H1 (cell line): ENCODE measurements at regions not wholly inside any gene's neighbourhood (a gene's known extent, or its start where the extent isn't known, plus 50 kb on each side); places are given as distances from the start of the nearest gene placed in this dataset.

Experiments
- CTCF ChIA-PET: fragments of 300-600 bp; sonication (Branson Sonifier 250); formaldehyde crosslinking; loops from one replicate; lab custom pipeline; 2021; ENCODE audit not compliant: partially characterized antibody; lab: Charles Lee
- POLR2A ChIA-PET: fragments of 300-600 bp; sonication (Branson Sonifier 250); formaldehyde crosslinking; loops from one replicate; lab custom pipeline; 2021; ENCODE audit warnings: inconsistent platforms; ENCODE audit not compliant: partially characterized antibody; lab: Charles Lee
- DNase-seq, 2 experiments: peaks; one replicate each; pipeline versions ENCODE4 v3.0.0 to v3.0.0-alpha.2; 2010 to 2022; ENCODE audit warnings: low spot score in 2 of 2, low read depth in 1 of 2, mixed read lengths in 1 of 2
- FAIRE-seq: peaks from 2 replicates; lab custom pipeline; 2011; peaks lifted over from hg19 to GRCh38; lab: Jason Lieb, UNC
- H2AFZ ChIP-seq: 2 replicates; pipeline ENCODE4 v1.8.1; 2012; ENCODE audit warnings: low read length, inconsistent platforms
- H2AK5ac ChIP-seq: 2 replicates; pipeline ENCODE4 v1.6.1; 2013; ENCODE audit warnings: low read depth, low read length
- H2BK120ac ChIP-seq: replicated peaks from 2 replicates; pipeline ENCODE3; 2013; ENCODE audit warnings: low read depth, low read length, inconsistent platforms
- H2BK12ac ChIP-seq: 2 replicates; pipeline ENCODE4 v1.6.1; 2013; ENCODE audit warnings: low read depth, low read length
- H2BK15ac ChIP-seq: 2 replicates; pipeline ENCODE4 v1.6.1; 2013; ENCODE audit warnings: low read length
- H2BK20ac ChIP-seq: 2 replicates; pipeline ENCODE4 v1.6.1; 2013; ENCODE audit warnings: low read length
- H2BK5ac ChIP-seq: 2 replicates; pipeline ENCODE4 v1.6.1; 2013; ENCODE audit warnings: low read depth, low read length
- H3K14ac ChIP-seq: 2 replicates; pipeline ENCODE4 v1.6.1; 2013; ENCODE audit warnings: inconsistent platforms; ENCODE audit not compliant: insufficient read length
- H3K18ac ChIP-seq: 2 replicates; pipeline ENCODE4 v1.6.1; 2013; ENCODE audit warnings: low read length; ENCODE audit errors: extremely low read depth
- H3K23ac ChIP-seq: 2 replicates; pipeline ENCODE4 v1.6.1; 2013; ENCODE audit warnings: inconsistent platforms; ENCODE audit not compliant: insufficient read length
- H3K23me2 ChIP-seq: 2 replicates; pipeline ENCODE4 v1.6.1; 2013; ENCODE audit warnings: low read depth, low read length
- H3K27ac ChIP-seq: 2 replicates; pipeline ENCODE4 v1.6.1; 2011; ENCODE audit warnings: low read depth, low read length, inconsistent platforms
- H3K27me3 ChIP-seq, 4 experiments: replicated peaks in 1 of 4; 1 replicate in 1 of 4; 2 replicates in 3 of 4; pipeline versions ENCODE4 v1.6.1 to v1.8.1; 2011 to 2013; ENCODE audit warnings: low read length in 3 of 4, mild to moderate bottlenecking in 3 of 4, inconsistent platforms in 2 of 4, mixed read lengths in 2 of 4, moderate library complexity in 1 of 4; ENCODE audit not compliant: control insufficient read depth in 3 of 4, insufficient read depth in 3 of 4; ENCODE audit errors: extremely low read depth in 1 of 4
- H3K36me3 ChIP-seq, 4 experiments: 2 replicates each; pipeline versions ENCODE4 v1.6.1 to v1.8.1; 2011 to 2013; ENCODE audit warnings: mild to moderate bottlenecking in 4 of 4, low read length in 3 of 4, moderate library complexity in 2 of 4, control low read depth in 1 of 4, inconsistent platforms in 1 of 4; ENCODE audit not compliant: insufficient read depth in 4 of 4, control insufficient read depth in 2 of 4
- H3K4ac ChIP-seq: replicated peaks from 2 replicates; pipeline ENCODE3; 2013; ENCODE audit warnings: low read length, low read depth, mixed read lengths, inconsistent platforms; ENCODE audit not compliant: insufficient read length
- H3K4me1 ChIP-seq, 4 experiments: replicated peaks in 1 of 4; 1 replicate in 1 of 4; 2 replicates in 3 of 4; pipeline versions ENCODE4 v1.6.1 to v1.8.1; 2011 to 2013; ENCODE audit warnings: low read length in 3 of 4, inconsistent platforms in 2 of 4, mixed read lengths in 1 of 4; ENCODE audit not compliant: insufficient read depth in 4 of 4, control insufficient read depth in 3 of 4
- H3K4me2 ChIP-seq, 2 experiments: 2 replicates each; pipeline versions ENCODE4 v1.6.1 to v1.8.1; 2011 to 2013; ENCODE audit warnings: low read depth in 2 of 2, low read length in 2 of 2, control low read depth in 1 of 2, inconsistent platforms in 1 of 2, mild to moderate bottlenecking in 1 of 2; ENCODE audit not compliant: insufficient read depth in 1 of 2
- H3K4me3 ChIP-seq, 4 experiments: fragments of 200-600, 300-600 bp in 1 of 4; sonication (generic), shearing (Covaris generic), sonication (Bioruptor Twin) in 1 of 4; 2 replicates each; pipeline versions ENCODE4 v1.5.1 to v1.8.1; 2011 to 2016; ENCODE audit warnings: low read length in 4 of 4, low read depth in 3 of 4, control low read depth in 2 of 4, inconsistent platforms in 2 of 4, mild to moderate bottlenecking in 2 of 4, mixed read lengths in 1 of 4, moderate library complexity in 1 of 4; ENCODE audit not compliant: insufficient read depth in 2 of 4; ENCODE audit errors: extremely low read depth in 1 of 4
- H3K56ac ChIP-seq: replicated peaks from 2 replicates; pipeline ENCODE3; 2013; ENCODE audit warnings: low read depth, mild to moderate bottlenecking, mixed read lengths, low read length, inconsistent platforms; ENCODE audit not compliant: insufficient read length
- H3K79me1 ChIP-seq: 2 replicates; pipeline ENCODE4 v1.6.1; 2013; ENCODE audit warnings: low read depth, low read length, control low read depth
- H3K79me2 ChIP-seq, 2 experiments: 2 replicates each; pipeline versions ENCODE4 v1.6.1 to v1.8.1; 2012 to 2013; ENCODE audit warnings: low read length in 2 of 2, mild to moderate bottlenecking in 2 of 2, inconsistent platforms in 1 of 2; ENCODE audit not compliant: insufficient read depth in 2 of 2, control insufficient read depth in 1 of 2
- H3K9ac ChIP-seq, 4 experiments: replicated peaks in 1 of 4; 1 replicate in 1 of 4; 2 replicates in 3 of 4; pipeline versions ENCODE4 v1.6.1 to v1.8.1; 2011 to 2013; ENCODE audit warnings: low read depth in 3 of 4, low read length in 3 of 4, control low read depth in 2 of 4, mild to moderate bottlenecking in 2 of 4, moderate library complexity in 2 of 4, inconsistent platforms in 1 of 4; ENCODE audit errors: extremely low read depth in 1 of 4
- H3K9me3 ChIP-seq, 2 experiments: 2 replicates each; pipeline versions ENCODE4 v1.6.1 to v1.8.1; 2012 to 2013; ENCODE audit warnings: mild to moderate bottlenecking in 2 of 2, moderate library complexity in 2 of 2, control low read depth in 1 of 2, inconsistent platforms in 1 of 2, low read depth in 1 of 2, low read length in 1 of 2, mixed read lengths in 1 of 2; ENCODE audit not compliant: insufficient read depth in 2 of 2
- H4K20me1 ChIP-seq, 2 experiments: replicated peaks in 1 of 2; 2 replicates each; pipeline versions ENCODE3 to v1.8.1; 2011 to 2013; ENCODE audit warnings: inconsistent platforms in 2 of 2, low read length in 2 of 2, mild to moderate bottlenecking in 1 of 2; ENCODE audit not compliant: insufficient read depth in 2 of 2, control insufficient read depth in 1 of 2
- H4K5ac ChIP-seq: 2 replicates; pipeline ENCODE4 v1.6.1; 2013; ENCODE audit warnings: low read length, low read depth, mixed read lengths, inconsistent platforms; ENCODE audit not compliant: insufficient read length
- H4K8ac ChIP-seq: 2 replicates; pipeline ENCODE4 v1.8.0; 2013; ENCODE audit warnings: mild to moderate bottlenecking, moderate library complexity, low read length, inconsistent platforms; ENCODE audit not compliant: insufficient read depth; ENCODE audit errors: extremely low read depth
- H4K91ac ChIP-seq: replicated peaks from 2 replicates; pipeline ENCODE3; 2013; ENCODE audit warnings: low read length, mixed read lengths, inconsistent platforms; ENCODE audit not compliant: insufficient read length
- HDAC2 ChIP-seq, 2 experiments: fragments of 300-600 bp in 1 of 2; sonication (generic) in 1 of 2; IDR thresholded peaks; 2 replicates each; pipeline ENCODE4 v1.6.1; 2011 to 2012; ENCODE audit warnings: low read depth in 2 of 2, low read length in 2 of 2, mild to moderate bottlenecking in 2 of 2, moderate library complexity in 2 of 2, borderline replicate concordance in 1 of 2, inconsistent platforms in 1 of 2
- MAFK ChIP-seq: IDR thresholded peaks from 2 replicates; pipeline ENCODE4 v1.6.1; 2012; ENCODE audit warnings: low read depth, mild to moderate bottlenecking, improper control_type of control experiment, low read length
- PHF8 ChIP-seq: fragments of 200-600 bp; sonication (generic); conservative IDR thresholded peaks from 2 replicates; pipeline ENCODE4 v1.7.1; 2012; ENCODE audit warnings: low read depth, mild to moderate bottlenecking, inconsistent platforms, low read length, moderate library complexity
- TAF1 ChIP-seq: IDR thresholded peaks from 2 replicates; pipeline ENCODE4 v1.6.1; 2011; ENCODE audit warnings: mild to moderate bottlenecking, low read depth, low read length
- TAF7 ChIP-seq: optimal IDR thresholded peaks from 2 replicates; pipeline ENCODE3; 2011; ENCODE audit warnings: low read depth, mild to moderate bottlenecking, inconsistent platforms, low read length, moderate library complexity, borderline replicate concordance
- TEAD4 ChIP-seq: IDR thresholded peaks from 2 replicates; pipeline ENCODE4 v1.6.1; 2012; ENCODE audit warnings: low read depth, low read length, inconsistent platforms, mixed read lengths
- WGBS, 2 experiments: shearing (Covaris generic) in 1 of 2; methylation state at CpG; one replicate each; pipeline versions ENCODE4 v1.1.6 to v1.1.7; 2013 to 2015; ENCODE audit warnings: low lambda C conversion rate in 2 of 2, mixed read lengths in 2 of 2, inconsistent platforms in 1 of 2, low coverage in 1 of 2, missing lambda C conversion rate in 1 of 2; ENCODE audit not compliant: insufficient replicate concordance in 2 of 2, insufficient coverage in 1 of 2, insufficient read length in 1 of 2; ENCODE audit errors: extremely low coverage in 1 of 2, missing lambda C conversion rate in 1 of 2; 5-methylcytosine and 5-hydroxymethylcytosine counted together

DNA sequence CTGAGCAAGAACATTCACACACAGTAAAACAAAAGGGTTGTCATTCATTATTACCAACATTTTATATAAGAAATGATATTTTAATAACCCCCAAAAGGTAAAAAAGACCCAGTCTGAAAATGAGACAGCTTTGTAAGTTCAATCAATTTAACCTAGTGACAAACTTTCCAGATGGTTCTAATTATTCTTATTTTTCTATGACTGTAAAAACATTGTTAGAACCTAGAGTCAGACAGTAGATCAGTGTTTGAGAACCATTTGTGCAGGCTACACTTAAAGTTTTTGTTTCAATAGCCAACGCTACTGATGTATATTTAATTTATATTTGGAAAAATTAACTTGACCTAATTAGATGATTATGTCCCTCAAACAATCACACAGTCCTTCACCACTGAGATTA, 708.4 kb upstream of the CBLB start:
- no peak overlapping the region for H3K56ac ChIP-seq
- H3K4me1 ChIP-seq: no peaks in the 10 kb centered on the region
- no peak overlapping the region for H3K18ac ChIP-seq
- no peak overlapping the region for H2BK120ac ChIP-seq
- H3K79me1 ChIP-seq: no peaks in the 10 kb centered on the region
- H2BK15ac ChIP-seq: no peak overlapping the region
- no peak overlapping the region for H2AK5ac ChIP-seq
- H3K23ac ChIP-seq: no peak overlapping the region
- 94% methylated on average over 1 of the region's 1 CpG; no CpG with 5 or more reads in 1 of the 2 experiments for WGBS, 2 experiments
- no peaks in the 10 kb centered on the region for H3K9me3 ChIP-seq
- ChIA-PET POLR2A (no interaction called here), CTCF (no interaction called here)
- H3K4me3 ChIP-seq: no peak overlapping the region
- H3K4ac ChIP-seq: no peak overlapping the region
- no peak overlapping the region for H3K9ac ChIP-seq
- no peak overlapping the region for H3K27ac ChIP-seq
- H2BK12ac ChIP-seq: no peak overlapping the region
- H3K4me2 ChIP-seq: no peak overlapping the region
- no peaks in the 10 kb centered on the region for H3K36me3 ChIP-seq
- no peak overlapping the region for H4K5ac ChIP-seq
- H3K79me2 ChIP-seq: no peaks in the 10 kb centered on the region
- no peak overlapping the region for H2BK5ac ChIP-seq
- DNase-seq (no peak), FAIRE-seq (no peak)
- H3K27me3 ChIP-seq: no peaks in the 10 kb centered on the region
- no peak overlapping the region for H3K14ac ChIP-seq
- H4K91ac ChIP-seq: no peak overlapping the region
- H2BK20ac ChIP-seq: no peak overlapping the region
- no peaks in the 10 kb centered on the region for H4K20me1 ChIP-seq
- no peak overlapping the region for H4K8ac ChIP-seq
- H2AFZ ChIP-seq: no peak overlapping the region
- TF ChIP-seq MAFK (no peak), TAF1 (no peak), TAF7 (no peak), PHF8 (no peak), HDAC2 (IDR thresholded peaks at IDR 0.05; ENCODE audit: borderline replicate concordance in 1 of 2, low read depth in 2 of 2, low read length in 2 of 2) (no peak), TEAD4 (no peak)
- TF ChIP-seq, all 59 proteins: peak for 0
- no peaks in the 10 kb centered on the region for H3K23me2 ChIP-seq
